Neutrophil (primary cell): ENCODE measurements at regions not wholly inside any gene's neighbourhood (a gene's known extent, or its start where the extent isn't known, plus 50 kb on each side); places are given as distances from the start of the nearest gene placed in this dataset.

Experiments used
- H3K27ac ChIP-seq: fragments of 200-600 bp; sonication (generic); 2 replicates; pipeline ENCODE4 v1.5.1; 2016; ENCODE audit warnings: mild to moderate bottlenecking, moderate library complexity
- H3K27me3 ChIP-seq: fragments of 200-600 bp; sonication (generic); 2 replicates; pipeline ENCODE4 v1.6.0; 2016; ENCODE audit warnings: mild to moderate bottlenecking
- H3K36me3 ChIP-seq: fragments of 200-600 bp; sonication (generic); 2 replicates; pipeline ENCODE4 v1.5.1; 2017
- H3K4me1 ChIP-seq, 2 experiments: fragments of 200-600 bp in 1 of 2; sonication (generic) in 1 of 2; 1 replicate in 1 of 2; 2 replicates in 1 of 2; pipeline versions ENCODE4 v1.5.1 to v1.6.1; 2013 to 2016; ENCODE audit warnings: low read depth in 1 of 2, low read length in 1 of 2, mild to moderate bottlenecking in 1 of 2, moderate library complexity in 1 of 2; ENCODE audit not compliant: control insufficient read depth in 1 of 2, insufficient read depth in 1 of 2
- H3K4me3 ChIP-seq, 2 experiments: fragments of 200-600 bp in 1 of 2; sonication (generic) in 1 of 2; 1 replicate in 1 of 2; 2 replicates in 1 of 2; pipeline ENCODE4 v1.5.1; 2013 to 2016; ENCODE audit warnings: low read depth in 1 of 2, low read length in 1 of 2, mild to moderate bottlenecking in 1 of 2, moderate library complexity in 1 of 2
- H3K9me3 ChIP-seq: fragments of 200-600 bp; sonication (generic); 2 replicates; pipeline ENCODE4 v1.5.1; 2016
- CTCF ChIP-seq: fragments of 200-600 bp; sonication (generic); IDR thresholded peaks from 2 replicates; pipeline ENCODE4 v1.5.1; 2016; ENCODE audit warnings: antibody characterized with exemption

GRCh38 chrX:39974270-39974669 lies 123.5 kb downstream of the BCOR start:
- H3K36me3 ChIP-seq, result no peaks in the 10 kb centered on the region

GRCh38 chrX:39975101-39975925 lies 122.4 kb downstream of the BCOR start:
- no peak overlapping the region for H3K4me3 ChIP-seq
- no peaks in the 10 kb centered on the region for H3K36me3 ChIP-seq
- no peak overlapping the region for H3K27ac ChIP-seq
- peaks cover 0 to 2% of the 10 kb centered on the region in 2 experiments for H3K4me1 ChIP-seq
- no peaks in the 10 kb centered on the region for H3K9me3 ChIP-seq
- TF ChIP-seq CTCF, result no peak
- H3K27me3 ChIP-seq, result no peaks in the 10 kb centered on the region

More at GRCh38 chrX:39974270-39974669, 123.5 kb downstream of the BCOR start:
- Histone ChIP-seq H3K27me3 (no peaks in the 10 kb centered on the region), H3K9me3 (no peaks in the 10 kb centered on the region), H3K27ac (no peak overlapping the region), H3K4me1 (peaks cover 0 to 2% of the 10 kb centered on the region in 2 experiments), H3K4me3 (no peak overlapping the region)
- no peak for TF ChIP-seq CTCF

- peaks cover 0 to 2% of the 10 kb centered on the region in 2 experiments for H3K4me1 ChIP-seq
- H3K9me3 ChIP-seq, result no peaks in the 10 kb centered on the region
- no peaks in the 10 kb centered on the region for H3K36me3 ChIP-seq
- no peak for TF ChIP-seq CTCF
- no peaks in the 10 kb centered on the region for H3K27me3 ChIP-seq
- no peak overlapping the region for H3K4me3 ChIP-seq
- H3K27ac ChIP-seq, result no peak overlapping the region
Observed at GRCh38 chrX:39981946-39982345, 115.8 kb downstream of the BCOR start.

GRCh38 chrX:39982948-39983347 lies 114.8 kb downstream of the BCOR start:
- no peaks in the 10 kb centered on the region for H3K9me3 ChIP-seq
- TF ChIP-seq CTCF, result no peak
- peaks cover 0 to 2% of the 10 kb centered on the region in 2 experiments for H3K4me1 ChIP-seq
- no peak overlapping the region for H3K4me3 ChIP-seq
- H3K36me3 ChIP-seq, result no peaks in the 10 kb centered on the region
- no peak overlapping the region for H3K27ac ChIP-seq
- no peaks in the 10 kb centered on the region for H3K27me3 ChIP-seq

- H3K4me1 ChIP-seq, result no peaks in the 10 kb centered on the region
- TF ChIP-seq CTCF, result no peak
- H3K27me3 ChIP-seq, result no peaks in the 10 kb centered on the region
- no peaks in the 10 kb centered on the region for H3K9me3 ChIP-seq
- no peaks in the 10 kb centered on the region for H3K36me3 ChIP-seq
- H3K27ac ChIP-seq, result no peak overlapping the region
- no peak overlapping the region for H3K4me3 ChIP-seq
Observed at GRCh38 chrX:39983715-39984114, 114.0 kb downstream of the BCOR start.
